Medulla oblongata (tissue), 1 donor: ENCODE measurements at regions not wholly inside any gene's neighbourhood (a gene's known extent, or its start where the extent isn't known, plus 50 kb on each side); places are given as distances from the start of the nearest gene placed in this dataset.
A peak's percentile ranks its signal among the peaks of the same experiment; 100 is the strongest.

Source experiments
- DNase-seq: peaks from one replicate; pipeline ENCODE4 v3.0.0-alpha.2; 2015; ENCODE audit errors: extremely low spot score

DNA sequence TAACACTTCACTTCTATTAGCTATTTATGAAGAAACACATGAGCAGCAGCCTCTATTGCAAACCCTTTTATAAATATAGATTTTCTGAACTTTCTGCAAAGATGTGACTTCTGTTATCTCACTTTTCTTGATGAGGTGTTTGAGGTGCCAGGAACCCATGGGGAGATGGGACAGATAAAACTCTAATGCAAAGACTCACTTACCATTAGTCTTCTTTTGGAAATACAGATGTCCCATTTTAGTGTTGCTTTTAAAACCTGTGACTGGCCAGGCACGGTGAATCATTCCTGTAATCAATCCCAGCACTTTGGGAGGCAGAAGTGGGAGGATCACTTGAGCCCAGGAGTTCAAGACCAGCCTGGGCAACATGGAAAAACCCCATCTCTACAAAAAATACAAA is 171.3 kb upstream of the GAS1 start:
- no peak for DNase-seq

DNA sequence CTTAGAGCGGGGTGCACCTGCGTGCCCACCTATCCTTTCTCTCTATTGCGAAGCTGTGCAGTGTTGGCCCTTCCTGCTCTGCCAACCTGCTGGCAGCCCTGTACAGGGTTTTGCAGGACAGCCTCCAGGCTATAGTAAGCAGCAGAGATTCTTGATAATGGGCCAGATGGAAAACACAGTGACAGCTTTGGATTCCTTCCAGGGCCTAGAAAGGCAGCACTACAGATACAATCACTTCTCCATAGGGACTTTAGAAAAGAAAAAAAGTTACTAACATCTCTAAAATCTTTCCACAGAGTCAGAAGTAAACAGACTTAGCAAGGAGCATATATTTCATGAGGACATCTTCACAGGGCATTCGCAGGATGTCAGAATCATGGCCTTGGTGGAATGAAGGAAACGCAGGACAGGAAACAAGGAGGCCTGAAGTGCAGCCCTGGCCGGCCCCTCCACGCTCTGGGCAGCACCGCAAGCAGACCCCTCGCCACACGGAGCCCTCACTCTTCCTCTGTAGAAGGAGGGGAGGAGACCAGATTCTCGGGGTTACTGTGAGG is 172.1 kb upstream of the GAS1 start:
- no peak for DNase-seq

DNA sequence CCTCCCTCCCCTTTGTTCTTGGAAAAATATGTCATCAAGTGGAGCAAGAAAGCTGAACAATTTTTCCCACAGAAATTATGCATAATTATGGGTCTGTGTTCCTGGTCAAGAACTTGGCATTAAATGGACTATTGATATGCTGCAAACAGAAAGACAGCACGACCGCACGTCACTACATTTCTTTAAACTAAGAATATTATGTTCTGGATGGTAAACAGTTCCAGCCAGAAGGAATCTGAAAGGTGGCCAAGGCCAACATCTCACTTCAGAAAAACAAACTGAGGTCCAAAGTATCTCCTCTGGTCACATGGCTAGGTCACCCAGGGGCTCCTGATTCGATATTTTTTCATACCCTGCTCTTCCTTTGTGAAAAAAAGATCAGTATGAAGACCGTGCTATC is 173.3 kb upstream of the GAS1 start:
- DNase-seq: no peak

DNA sequence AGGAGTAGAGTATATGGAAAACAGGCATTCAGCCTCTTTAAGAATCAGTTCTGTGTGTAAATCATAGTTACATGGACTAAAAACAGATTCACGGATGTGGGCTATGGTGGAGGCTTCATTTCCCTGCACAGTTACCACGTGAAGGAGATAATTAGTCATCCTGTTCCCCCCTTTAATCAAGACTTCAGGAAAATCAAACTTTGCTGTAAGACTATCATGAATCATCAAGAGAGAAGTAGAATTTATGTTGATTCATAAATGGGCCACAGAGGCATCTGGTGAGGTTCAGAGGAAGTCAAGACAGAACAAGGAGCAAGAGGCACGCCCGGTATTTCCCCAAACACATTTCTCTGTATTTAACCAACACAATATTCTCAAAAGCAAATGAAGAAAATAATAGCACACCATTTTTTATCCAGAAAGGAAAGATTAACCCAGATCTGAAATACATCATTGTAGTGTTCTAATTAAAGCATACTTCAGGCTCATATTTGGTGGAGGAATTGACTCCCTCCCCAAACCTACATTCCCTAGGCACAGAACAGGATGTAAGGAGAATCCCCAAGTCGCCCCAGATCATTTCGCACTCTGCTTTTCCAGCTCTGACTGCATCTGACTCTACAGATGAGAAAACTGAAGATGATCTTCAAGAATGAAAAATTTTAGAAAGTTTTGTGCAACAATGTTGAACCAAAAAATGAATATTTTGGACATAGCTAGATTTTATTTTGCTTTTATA is 175.8 kb upstream of the GAS1 start:
- DNase-seq: no peak

DNA sequence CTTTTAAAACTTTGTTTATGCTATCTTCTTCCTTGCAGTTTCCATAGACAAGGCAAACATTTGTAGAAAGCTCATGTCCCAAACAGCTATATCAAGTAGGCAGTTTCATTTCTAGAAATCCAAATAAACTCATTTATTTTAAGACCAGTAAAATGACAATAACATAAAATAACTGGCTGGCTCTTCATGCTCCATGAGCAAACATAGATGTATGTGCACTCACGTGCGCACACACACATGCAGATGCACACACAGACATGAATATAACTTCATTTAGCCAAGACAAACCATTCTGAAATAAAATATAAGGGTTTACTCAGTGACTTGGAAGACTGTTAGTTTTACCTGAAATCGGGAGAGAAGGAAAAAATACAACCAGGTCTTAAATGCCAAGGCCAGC is 176.5 kb upstream of the GAS1 start:
- DNase-seq: no peak

DNA sequence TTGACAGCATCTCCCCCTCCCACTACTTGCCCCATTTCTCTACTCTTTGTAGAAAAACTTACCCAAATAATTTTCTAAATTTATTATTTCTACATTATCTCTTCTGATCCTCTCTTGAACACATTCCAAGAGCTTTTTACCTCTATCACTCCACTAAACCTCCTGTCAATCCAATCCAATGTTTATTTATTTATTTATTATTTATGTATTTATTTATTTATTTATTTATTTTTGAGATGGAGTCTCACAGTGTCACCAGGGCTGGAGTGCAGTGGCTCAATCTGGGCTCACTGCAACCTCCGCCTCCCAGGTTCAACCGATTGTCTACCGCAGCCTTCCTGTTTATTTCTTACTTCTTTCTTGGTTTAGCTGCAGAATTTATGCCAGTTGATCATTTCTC is 178.5 kb upstream of the GAS1 start:
- no peak for DNase-seq

DNA sequence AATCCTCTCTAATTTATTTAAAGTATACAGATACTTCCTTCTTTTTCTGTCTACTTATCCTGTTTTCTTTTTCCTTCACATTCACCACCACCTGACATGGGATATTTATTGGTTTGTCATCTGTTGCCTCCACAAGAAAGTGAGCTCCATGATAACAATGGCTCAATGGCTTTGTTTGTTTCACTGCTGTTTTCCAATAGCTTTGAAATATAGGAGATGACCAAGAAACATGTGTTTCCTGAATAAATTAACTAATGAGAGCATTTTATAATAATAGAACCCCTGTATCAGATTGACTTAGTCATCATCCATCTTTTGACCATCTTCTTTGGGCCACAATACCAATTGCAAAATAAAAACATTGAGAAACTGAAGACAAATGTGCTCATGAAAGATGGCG is 180.2 kb upstream of the GAS1 start:
- no peak for DNase-seq

DNA sequence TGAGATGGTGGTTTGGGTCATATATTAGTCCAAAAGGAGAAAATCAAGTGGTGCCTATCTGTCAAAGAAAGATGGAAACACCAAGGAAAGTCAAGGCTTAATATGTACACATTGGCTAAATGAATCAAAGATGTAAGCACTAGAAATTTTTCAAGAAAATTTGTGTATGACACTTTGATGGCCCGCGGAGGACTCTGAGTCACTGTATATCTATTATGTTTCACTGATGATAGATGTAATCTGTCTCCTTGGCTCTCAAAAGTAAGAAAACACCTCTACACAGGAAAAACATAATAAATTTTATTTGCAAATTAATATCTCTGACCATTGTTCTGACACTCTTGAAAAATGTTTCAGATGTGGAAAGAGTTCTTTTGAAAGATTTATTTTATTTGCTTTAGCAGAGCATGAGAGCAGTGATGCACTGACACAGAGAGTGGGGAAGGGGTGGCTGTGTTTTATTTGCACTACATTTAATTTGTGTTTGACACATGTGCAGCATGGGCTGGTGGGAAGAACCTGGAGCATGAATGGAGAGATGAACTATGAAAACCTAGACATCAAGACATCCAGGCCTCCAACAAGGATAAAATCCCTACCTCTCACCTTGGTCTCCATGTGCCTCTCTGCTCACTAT is 180.8 kb upstream of the GAS1 start:
- no peak for DNase-seq

DNA sequence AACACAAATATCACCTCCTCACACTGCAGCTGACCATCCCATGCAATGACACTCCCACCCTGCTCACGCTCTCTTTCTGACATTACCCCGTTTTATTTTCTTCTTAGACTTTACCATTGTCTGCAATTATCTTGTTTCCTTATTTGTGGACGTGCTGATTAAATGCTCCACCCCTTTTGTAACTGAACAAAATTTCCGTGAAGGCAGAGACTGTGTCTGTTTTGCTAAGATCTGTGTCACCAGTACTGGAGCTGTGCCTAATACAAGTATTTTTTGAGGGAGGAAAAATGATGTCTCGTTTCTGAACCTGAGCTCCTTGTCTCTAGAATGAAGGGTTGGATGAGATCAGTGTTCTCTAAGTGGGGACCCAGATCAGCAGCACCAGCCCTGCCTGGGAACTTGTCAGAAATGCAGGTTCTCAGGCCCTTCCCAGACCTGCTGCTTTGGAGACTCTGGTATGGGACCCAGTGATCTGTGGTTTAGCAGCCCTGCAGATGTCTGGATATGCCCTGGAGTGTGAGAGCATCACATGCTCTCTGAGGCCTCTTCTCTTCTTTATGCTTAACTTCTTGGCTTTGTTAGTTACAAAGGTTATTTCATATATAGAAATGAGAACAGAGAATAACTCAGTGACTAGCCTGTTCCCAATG is 181.7 kb upstream of the GAS1 start:
- no peak for DNase-seq

DNA sequence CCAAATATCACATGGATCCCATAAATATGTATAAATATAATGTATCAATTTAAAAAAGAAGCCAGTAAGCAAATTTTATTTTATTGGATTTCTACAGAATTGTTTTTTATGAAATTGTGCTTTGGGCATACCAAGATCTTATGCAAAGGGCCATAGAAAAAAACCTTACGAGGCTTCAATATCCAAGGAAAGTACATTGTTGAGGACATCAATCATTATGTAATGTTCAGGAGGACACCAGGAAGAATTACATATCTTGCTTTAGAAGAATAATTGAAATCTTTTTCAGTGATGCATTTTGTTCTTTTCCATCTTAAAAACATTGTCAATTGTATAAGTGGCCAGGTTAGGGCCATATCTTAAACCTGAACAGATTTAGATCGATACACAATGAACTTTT is 187.8 kb upstream of the GAS1 start:
- no peak for DNase-seq

DNA sequence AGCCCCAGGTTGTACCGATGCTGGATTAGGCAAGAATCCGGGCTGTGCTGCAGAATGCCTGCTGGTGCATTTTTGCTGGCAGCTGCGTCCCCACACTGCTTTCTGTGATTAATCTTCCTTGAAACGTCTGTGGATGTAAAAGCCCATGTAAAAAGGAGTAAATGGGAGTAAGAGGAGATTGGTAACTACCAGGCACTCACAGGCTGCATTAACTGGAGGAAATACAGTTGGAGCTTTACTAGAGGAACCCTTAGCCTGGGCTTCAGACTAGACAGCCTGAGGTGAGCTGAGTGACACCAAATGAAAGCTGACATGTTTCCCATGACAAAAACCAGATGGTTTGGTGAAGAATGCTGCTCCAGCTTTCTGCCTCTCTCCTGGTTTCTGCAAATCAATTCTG is 190.4 kb upstream of the GAS1 start:
- DNase-seq: no peak

DNA sequence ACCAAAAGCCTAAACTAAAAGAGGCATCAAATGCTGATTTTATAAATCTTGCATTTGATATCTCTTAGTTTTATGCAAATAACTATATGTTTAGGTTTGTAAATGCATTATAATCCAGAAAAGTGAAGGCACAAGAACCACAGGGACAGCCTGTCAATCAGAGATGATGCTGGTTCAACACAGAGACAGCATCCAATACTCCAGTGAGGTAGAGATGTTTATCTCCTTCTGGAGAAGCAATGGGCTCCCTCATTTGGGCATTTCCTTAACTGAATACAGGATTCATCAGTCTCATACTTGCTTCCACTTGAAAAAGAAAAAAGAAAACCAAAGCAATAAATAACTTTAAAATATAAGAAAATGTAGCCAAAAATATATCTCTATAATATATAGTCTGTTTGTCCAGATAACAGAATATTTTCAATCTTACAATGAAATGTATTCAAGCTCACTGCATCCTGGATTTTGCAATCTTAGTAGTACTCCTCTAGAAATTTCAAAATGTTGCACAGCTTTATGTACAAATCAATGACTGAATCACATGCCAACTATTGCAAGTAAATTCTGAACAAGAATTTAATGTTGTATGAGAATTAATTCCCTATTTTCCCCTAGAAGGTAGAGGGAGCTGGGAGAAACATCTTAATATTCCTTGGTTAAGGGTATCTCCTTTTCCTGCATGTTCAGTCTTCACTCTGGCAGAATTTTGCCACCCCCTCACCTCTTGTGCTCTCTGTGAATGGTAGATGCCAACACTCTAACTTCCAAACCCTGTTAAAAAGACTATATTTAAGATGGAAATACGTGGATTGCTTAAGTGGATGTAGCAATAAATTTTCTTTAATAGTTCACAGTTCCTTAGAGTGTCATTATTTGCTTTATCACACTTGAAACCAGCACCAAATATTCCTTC is 191.1 kb upstream of the GAS1 start:
- DNase-seq: no peak

DNA sequence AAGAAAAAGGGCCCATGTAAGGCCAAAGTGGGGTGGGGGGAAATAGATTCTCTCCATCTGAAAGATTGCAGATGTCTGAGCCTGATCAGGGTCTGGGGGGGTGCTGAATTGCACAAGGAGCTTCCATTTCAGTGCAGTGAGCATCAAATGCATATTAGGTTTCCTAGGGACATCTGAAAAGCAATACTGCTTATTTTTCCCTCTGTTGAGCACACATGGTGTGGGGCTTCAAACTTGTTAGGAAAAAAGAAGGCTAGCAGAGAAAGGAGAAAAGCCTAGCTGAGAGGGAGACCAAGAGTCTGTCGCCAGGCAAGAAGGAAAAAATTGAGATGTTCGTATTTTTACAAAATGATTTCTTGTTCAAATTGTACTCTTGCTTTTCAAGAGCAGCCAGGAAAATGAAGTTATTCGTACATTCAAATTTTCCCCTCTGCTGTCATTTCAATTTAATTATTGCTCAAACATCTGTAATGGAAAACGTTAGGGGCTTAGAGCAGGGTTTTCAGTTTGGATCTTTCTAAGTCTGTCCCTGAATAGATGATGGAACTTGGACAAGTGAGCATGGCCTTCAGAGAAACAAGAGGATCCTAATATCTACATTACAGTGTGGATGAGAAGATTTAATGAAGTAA is 191.9 kb upstream of the GAS1 start:
- no peak for DNase-seq

DNA sequence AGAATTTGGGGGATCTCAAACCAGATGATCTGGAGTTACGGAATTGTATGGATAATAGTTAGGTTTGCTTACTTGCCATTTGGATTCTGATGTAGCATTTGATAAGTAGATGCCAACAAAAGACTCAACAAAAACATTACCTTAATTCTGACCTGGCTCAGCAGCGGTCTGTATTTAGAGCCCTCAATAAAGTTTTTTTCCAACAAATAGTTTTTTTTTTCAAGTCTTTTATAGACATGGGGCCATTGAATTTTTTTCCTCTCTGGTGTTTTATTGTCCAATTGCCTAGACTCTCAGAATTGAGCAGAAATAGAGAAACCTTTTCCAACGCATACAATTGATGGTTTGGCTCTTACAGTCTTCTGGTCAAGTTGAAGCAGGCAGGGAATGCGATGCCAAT is 192.8 kb upstream of the GAS1 start:
- no peak for DNase-seq

DNA sequence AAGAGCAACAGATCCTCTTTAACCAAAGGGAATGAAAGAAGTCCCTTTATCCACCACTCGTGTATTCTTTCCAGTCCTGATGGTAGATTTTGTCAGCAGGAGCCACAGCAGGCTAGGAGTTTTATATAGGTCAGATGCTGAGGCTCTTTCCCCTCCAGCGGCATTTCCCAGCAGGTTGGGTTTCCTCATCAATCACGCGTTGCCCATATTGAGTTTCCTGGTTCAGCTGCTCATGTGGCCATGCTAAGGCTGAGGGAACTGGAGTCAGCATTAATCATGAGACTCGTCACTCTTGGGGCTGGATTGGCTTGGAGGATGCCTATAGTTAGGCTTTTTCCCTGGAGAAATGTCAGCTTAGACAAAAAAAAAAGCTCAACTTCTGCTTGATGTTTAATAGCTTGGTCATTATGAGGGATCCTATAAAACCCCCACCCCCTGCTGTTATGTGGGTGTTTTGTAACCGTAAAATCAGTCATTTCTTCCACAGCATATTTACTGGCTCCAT is 193.4 kb upstream of the GAS1 start:
- no peak for DNase-seq

DNA sequence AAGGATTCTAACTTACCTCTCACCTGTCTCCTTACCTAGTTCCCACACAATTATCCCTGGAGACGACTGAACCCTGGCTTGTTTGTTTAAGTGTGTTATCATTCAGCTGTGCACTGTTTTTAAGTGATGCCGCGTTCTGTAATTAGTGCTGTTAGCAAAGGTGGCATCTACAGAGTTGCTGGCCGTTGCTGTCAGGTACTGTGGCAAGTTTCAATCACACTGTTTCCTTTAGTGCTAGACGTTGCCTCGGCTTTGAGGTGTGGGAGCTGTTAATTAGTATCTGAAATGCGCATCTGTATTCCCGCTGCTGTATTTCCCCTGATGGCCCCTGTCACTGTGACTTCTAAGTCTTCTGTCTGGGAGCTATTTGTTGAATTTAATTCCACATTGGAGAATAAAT is 193.8 kb upstream of the GAS1 start:
- no peak for DNase-seq

DNA sequence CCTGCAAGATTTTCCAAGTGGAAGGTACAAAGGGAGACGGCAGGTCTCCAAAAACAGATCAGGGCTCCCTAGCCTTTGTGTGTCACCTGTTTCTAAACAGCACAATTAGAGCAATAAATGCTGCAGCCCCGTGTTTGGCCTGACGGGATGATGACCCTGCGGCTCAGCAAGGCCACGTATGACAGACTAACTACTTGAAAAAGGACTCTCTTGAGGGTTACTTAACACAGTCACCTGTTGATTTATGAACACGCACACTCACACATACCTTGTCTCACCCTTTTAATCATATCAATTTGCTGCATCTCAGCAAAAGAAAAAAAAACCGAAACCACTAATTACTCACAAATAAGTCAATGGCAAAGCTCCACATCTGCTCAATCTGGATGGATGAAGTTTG is 199.6 kb upstream of the GAS1 start:
- DNase-seq: no peak

DNA sequence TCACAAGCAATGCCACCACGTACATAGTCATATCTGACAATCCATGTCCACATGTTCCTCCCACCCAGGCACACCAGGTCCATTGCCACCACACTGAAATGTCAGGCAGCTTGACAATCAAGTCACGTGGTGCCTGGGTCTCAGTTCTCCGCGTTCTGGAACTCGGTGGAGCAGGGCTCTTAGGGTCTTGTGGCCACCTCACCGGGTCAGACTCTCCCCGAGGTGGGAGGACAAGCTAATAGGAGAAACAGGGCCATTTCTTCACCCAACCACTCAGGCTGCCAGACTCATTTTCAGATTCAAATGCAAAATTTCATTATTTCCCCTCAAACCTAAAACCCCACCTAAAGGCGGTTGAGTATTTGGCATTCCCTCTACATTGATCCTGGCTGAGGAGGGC is 200.5 kb upstream of the GAS1 start:
- peak; percentile 20 for DNase-seq

DNA sequence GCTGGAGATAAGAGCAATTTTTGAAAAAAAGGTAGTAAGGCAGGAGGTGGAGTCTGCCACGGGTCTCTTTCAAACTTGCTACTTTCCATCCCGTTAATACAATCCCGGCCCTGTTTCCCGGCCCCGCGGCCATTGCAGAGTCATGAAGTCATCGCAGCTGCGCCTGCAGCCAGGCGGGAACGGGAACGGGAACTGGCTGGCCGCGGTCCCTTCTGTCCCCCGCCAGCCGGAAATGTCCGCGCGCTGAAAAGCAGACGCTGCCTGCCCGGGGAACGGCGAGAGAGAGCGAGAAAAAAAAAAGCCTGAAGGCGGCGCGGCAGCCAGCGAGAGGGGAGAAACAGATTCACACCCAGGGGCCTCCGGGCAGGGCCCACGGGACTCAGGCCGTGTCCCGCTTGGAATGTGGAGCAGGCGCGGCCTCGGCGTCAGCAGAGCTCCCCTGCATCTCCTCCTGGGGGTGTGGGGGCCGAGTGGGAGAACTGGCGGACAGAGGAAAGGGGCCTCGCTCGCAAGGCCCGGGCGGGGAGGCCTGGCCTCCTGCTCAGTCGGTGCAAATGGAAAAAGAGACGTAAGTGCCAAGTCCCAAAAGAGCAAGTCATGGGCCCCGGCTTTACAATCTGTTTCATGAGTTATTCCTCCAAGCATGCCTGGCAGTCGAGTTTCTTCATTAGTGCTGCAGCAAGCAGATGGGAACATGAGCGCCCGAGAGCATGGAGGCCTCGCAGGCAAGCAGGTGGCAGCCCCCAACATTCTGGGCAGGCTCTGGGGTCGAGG is 201.2 kb upstream of the GAS1 start:
- DNase-seq: peak; percentile 84

DNA sequence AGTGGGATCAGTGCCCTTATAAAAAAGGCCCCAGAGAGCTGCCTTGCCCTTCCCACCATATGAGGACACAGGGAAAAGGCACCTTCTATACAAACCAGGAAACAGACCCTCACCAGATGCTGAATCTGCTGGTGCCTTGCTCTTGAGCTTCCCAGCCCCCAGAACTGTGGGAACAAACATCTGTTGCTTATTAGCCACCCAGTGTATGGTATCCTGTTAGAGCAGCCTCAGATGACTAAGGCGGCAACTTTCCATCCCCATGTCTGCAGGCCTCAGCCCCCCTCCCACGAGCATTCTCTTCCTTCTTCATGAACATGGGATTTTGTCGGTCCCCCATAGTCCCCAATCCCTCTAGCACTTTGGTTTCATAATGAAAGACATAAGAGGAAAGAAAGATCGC is 202.5 kb upstream of the GAS1 start:
- no peak for DNase-seq

DNA sequence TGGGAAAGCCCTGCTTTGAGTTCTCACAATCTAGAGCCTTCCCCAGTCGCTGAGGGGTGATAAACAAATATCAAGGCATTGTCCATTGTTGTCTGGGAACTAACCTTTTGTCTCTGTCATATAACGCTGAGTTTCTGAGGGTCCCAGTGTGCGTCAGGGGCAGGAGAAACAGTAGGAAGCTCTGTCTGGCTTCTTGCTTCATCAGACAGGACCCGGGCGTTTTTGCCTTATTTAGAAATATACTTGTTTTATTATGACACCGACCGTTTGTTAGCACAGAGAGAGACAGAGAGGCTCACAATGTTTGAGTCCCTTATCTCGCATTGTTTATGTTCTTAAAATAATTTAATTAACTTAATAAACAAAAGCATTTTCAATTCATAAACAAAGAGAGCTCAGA is 204.9 kb upstream of the GAS1 start:
- DNase-seq: no peak
